ENCODE measurements at regions not wholly inside any gene's neighbourhood (a gene's known extent, or its start where the extent isn't known, plus 50 kb on each side); places are given as distances from the start of the nearest gene placed in this dataset.

GRCh38 chr2:111662039-111662770 lies 221.8 kb downstream of the ANAPC1 start:
- H2BK5ac ChIP-seq (ENCODE audit: low read depth, low read length, poor library complexity) = no peak overlapping the region
- no peak overlapping the region for H4K12ac ChIP-seq (ENCODE audit: low read depth, low read length)
- H3K27me3 ChIP-seq (ENCODE audit: insufficient read depth, low read length) = no peaks in the 10 kb centered on the region
- no peak for DNase-seq
- no peak overlapping the region for H3K9ac ChIP-seq (ENCODE audit: low read length)
- no peak overlapping the region for H3K4me3 ChIP-seq (ENCODE audit: low read depth, low read length)
- no peak overlapping the region for H2AFZ ChIP-seq (ENCODE audit: insufficient read depth, low read length, poor library complexity)
- H3K4me1 ChIP-seq (ENCODE audit: control insufficient read depth in 1 of 2, insufficient read depth in 2 of 2, low read length in 2 of 2) = peaks cover 5 to 7% of the 10 kb centered on the region in 2 experiments
- no CpG with 5 or more reads among the region's 6 CpGs for WGBS (ENCODE audit: extremely low coverage, insufficient coverage, insufficient read length)
- H4K8ac ChIP-seq (ENCODE audit: low read depth, low read length) = no peak overlapping the region
- no peak overlapping the region for H2BK120ac ChIP-seq (ENCODE audit: insufficient read depth, low read length, poor library complexity)
- no peak overlapping the region for H2AK5ac ChIP-seq (ENCODE audit: low read length)
- H3K4ac ChIP-seq (ENCODE audit: low read depth, low read length) = no peak overlapping the region
- H3K9me3 ChIP-seq (ENCODE audit: insufficient read depth, low read depth, low read length) = peaks cover 2% of the 10 kb centered on the region
- no peak overlapping the region for H3K27ac ChIP-seq (ENCODE audit: low read depth, low read length)
- H3K79me2 ChIP-seq (ENCODE audit: control insufficient read depth, insufficient read depth, low read length, poor library complexity) = no peaks in the 10 kb centered on the region
- no peaks in the 10 kb centered on the region for H3K79me1 ChIP-seq (ENCODE audit: low read length)
- H3K4me2 ChIP-seq (ENCODE audit: low read length) = no peak overlapping the region
- no peaks in the 10 kb centered on the region for H3K36me3 ChIP-seq (ENCODE audit: control insufficient read depth in 1 of 2, insufficient read depth in 2 of 2, low read length in 2 of 2)
- H2BK12ac ChIP-seq (ENCODE audit: low read length) = no peak overlapping the region
- no peak overlapping the region for H4K91ac ChIP-seq (ENCODE audit: low read depth, low read length)
- H3K18ac ChIP-seq (ENCODE audit: low read length) = no peak overlapping the region
- H3K14ac ChIP-seq (ENCODE audit: low read length) = no peak overlapping the region
- H3K23ac ChIP-seq (ENCODE audit: low read length) = no peak overlapping the region

GRCh38 chr2:111662771-111663470 lies 221.1 kb downstream of the ANAPC1 start:
- H4K12ac ChIP-seq (ENCODE audit: low read depth, low read length) = no peak overlapping the region
- no peaks in the 10 kb centered on the region for H3K27me3 ChIP-seq (ENCODE audit: insufficient read depth, low read length)
- H4K91ac ChIP-seq (ENCODE audit: low read depth, low read length) = no peak overlapping the region
- no peak overlapping the region for H2AFZ ChIP-seq (ENCODE audit: insufficient read depth, low read length, poor library complexity)
- H3K9me3 ChIP-seq (ENCODE audit: insufficient read depth, low read depth, low read length) = peaks cover 4% of the 10 kb centered on the region
- WGBS (ENCODE audit: extremely low coverage, insufficient coverage, insufficient read length) = no CpG with 5 or more reads among the region's 7 CpGs
- peaks cover 5 to 7% of the 10 kb centered on the region in 2 experiments for H3K4me1 ChIP-seq (ENCODE audit: control insufficient read depth in 1 of 2, insufficient read depth in 2 of 2, low read length in 2 of 2)
- H2AK5ac ChIP-seq (ENCODE audit: low read length) = no peak overlapping the region
- no peak overlapping the region for H3K4me3 ChIP-seq (ENCODE audit: low read depth, low read length)
- H2BK120ac ChIP-seq (ENCODE audit: insufficient read depth, low read length, poor library complexity) = no peak overlapping the region
- H3K36me3 ChIP-seq (ENCODE audit: control insufficient read depth in 1 of 2, insufficient read depth in 2 of 2, low read length in 2 of 2) = no peaks in the 10 kb centered on the region
- no peak overlapping the region for H3K18ac ChIP-seq (ENCODE audit: low read length)
- no peak overlapping the region for H3K27ac ChIP-seq (ENCODE audit: low read depth, low read length)
- H3K79me1 ChIP-seq (ENCODE audit: low read length) = no peaks in the 10 kb centered on the region
- no peak overlapping the region for H2BK5ac ChIP-seq (ENCODE audit: low read depth, low read length, poor library complexity)
- H3K14ac ChIP-seq (ENCODE audit: low read length) = no peak overlapping the region
- no peak overlapping the region for H3K4me2 ChIP-seq (ENCODE audit: low read length)
- H3K23ac ChIP-seq (ENCODE audit: low read length) = no peak overlapping the region
- peak overlapping the region; percentile 44 for H3K9ac ChIP-seq (ENCODE audit: low read length)
- DNase-seq = no peak
- no peaks in the 10 kb centered on the region for H3K79me2 ChIP-seq (ENCODE audit: control insufficient read depth, insufficient read depth, low read length, poor library complexity)
- no peak overlapping the region for H3K4ac ChIP-seq (ENCODE audit: low read depth, low read length)
- no peak overlapping the region for H4K8ac ChIP-seq (ENCODE audit: low read depth, low read length)
- H2BK12ac ChIP-seq (ENCODE audit: low read length) = no peak overlapping the region

GRCh38 chr2:111663471-111664274 lies 220.3 kb downstream of the ANAPC1 start:
- Histone ChIP-seq H3K9ac (ENCODE audit: low read length) (peak overlapping the region; percentile 21), H3K9me3 (ENCODE audit: insufficient read depth, low read depth, low read length) (peaks cover 5% of the 10 kb centered on the region), H3K4me2 (ENCODE audit: low read length) (no peak overlapping the region), H3K27ac (ENCODE audit: low read depth, low read length) (no peak overlapping the region), H3K27me3 (ENCODE audit: insufficient read depth, low read length) (no peaks in the 10 kb centered on the region), H3K4me3 (ENCODE audit: low read depth, low read length) (no peak overlapping the region), H3K14ac (ENCODE audit: low read length) (no peak overlapping the region), H2AFZ (ENCODE audit: insufficient read depth, low read length, poor library complexity) (no peak overlapping the region), H3K79me2 (ENCODE audit: control insufficient read depth, insufficient read depth, low read length, poor library complexity) (no peaks in the 10 kb centered on the region), H4K8ac (ENCODE audit: low read depth, low read length) (no peak overlapping the region), H4K12ac (ENCODE audit: low read depth, low read length) (no peak overlapping the region), H3K18ac (ENCODE audit: low read length) (no peak overlapping the region), H3K23ac (ENCODE audit: low read length) (no peak overlapping the region), H2AK5ac (ENCODE audit: low read length) (no peak overlapping the region), H4K91ac (ENCODE audit: low read depth, low read length) (no peak overlapping the region), H2BK12ac (ENCODE audit: low read length) (no peak overlapping the region), H2BK120ac (ENCODE audit: insufficient read depth, low read length, poor library complexity) (no peak overlapping the region), H3K36me3 (ENCODE audit: control insufficient read depth in 1 of 2, insufficient read depth in 2 of 2, low read length in 2 of 2) (no peaks in the 10 kb centered on the region), H3K79me1 (ENCODE audit: low read length) (no peaks in the 10 kb centered on the region), H3K4me1 (ENCODE audit: control insufficient read depth in 1 of 2, insufficient read depth in 2 of 2, low read length in 2 of 2) (peaks cover 5 to 7% of the 10 kb centered on the region in 2 experiments), H3K4ac (ENCODE audit: low read depth, low read length) (no peak overlapping the region), H2BK5ac (ENCODE audit: low read depth, low read length, poor library complexity) (no peak overlapping the region)
- WGBS (ENCODE audit: extremely low coverage, insufficient coverage, insufficient read length) = no CpG with 5 or more reads among the region's 13 CpGs
- no peak for DNase-seq

- H4K12ac ChIP-seq (ENCODE audit: low read depth, low read length) = no peak overlapping the region
- no peak for DNase-seq
- H3K79me2 ChIP-seq (ENCODE audit: control insufficient read depth, insufficient read depth, low read length, poor library complexity) = no peaks in the 10 kb centered on the region
- no peak overlapping the region for H2AK5ac ChIP-seq (ENCODE audit: low read length)
- H2BK12ac ChIP-seq (ENCODE audit: low read length) = no peak overlapping the region
- peaks cover 8% of the 10 kb centered on the region for H3K9me3 ChIP-seq (ENCODE audit: insufficient read depth, low read depth, low read length)
- no peaks in the 10 kb centered on the region for H3K36me3 ChIP-seq (ENCODE audit: control insufficient read depth in 1 of 2, insufficient read depth in 2 of 2, low read length in 2 of 2)
- H3K4me1 ChIP-seq (ENCODE audit: control insufficient read depth in 1 of 2, insufficient read depth in 2 of 2, low read length in 2 of 2) = peaks cover 4 to 5% of the 10 kb centered on the region in 2 experiments
- no peak overlapping the region for H3K23ac ChIP-seq (ENCODE audit: low read length)
- no peak overlapping the region for H3K14ac ChIP-seq (ENCODE audit: low read length)
- H3K4me2 ChIP-seq (ENCODE audit: low read length) = no peak overlapping the region
- no peak overlapping the region for H2BK5ac ChIP-seq (ENCODE audit: low read depth, low read length, poor library complexity)
- no peak overlapping the region for H4K91ac ChIP-seq (ENCODE audit: low read depth, low read length)
- no peak overlapping the region for H3K4me3 ChIP-seq (ENCODE audit: low read depth, low read length)
- no peak overlapping the region for H3K4ac ChIP-seq (ENCODE audit: low read depth, low read length)
- WGBS (ENCODE audit: extremely low coverage, insufficient coverage, insufficient read length) = no CpG with 5 or more reads among the region's 4 CpGs
- H3K27ac ChIP-seq (ENCODE audit: low read depth, low read length) = no peak overlapping the region
- H2AFZ ChIP-seq (ENCODE audit: insufficient read depth, low read length, poor library complexity) = no peak overlapping the region
- no peak overlapping the region for H4K8ac ChIP-seq (ENCODE audit: low read depth, low read length)
- H2BK120ac ChIP-seq (ENCODE audit: insufficient read depth, low read length, poor library complexity) = no peak overlapping the region
- H3K79me1 ChIP-seq (ENCODE audit: low read length) = no peaks in the 10 kb centered on the region
- H3K9ac ChIP-seq (ENCODE audit: low read length) = no peak overlapping the region
- H3K27me3 ChIP-seq (ENCODE audit: insufficient read depth, low read length) = no peaks in the 10 kb centered on the region
- no peak overlapping the region for H3K18ac ChIP-seq (ENCODE audit: low read length)
Measured at GRCh38 chr2:111664275-111664850, 219.6 kb downstream of the ANAPC1 start.
